Spleen (tissue), 7 donors: ENCODE measurements at regions not wholly inside any gene's neighbourhood (a gene's known extent, or its start where the extent isn't known, plus 50 kb on each side); places are given as distances from the start of the nearest gene placed in this dataset.

Source experiments
- POLR2A ChIP-seq, 3 donors: fragments of 450-650 bp; IDR thresholded peaks; one replicate each; pipeline ENCODE4 v1.5.1; 2017; ENCODE audit warnings: antibody characterized with exemption in 3 of 3, mild to moderate bottlenecking in 1 of 3
- POLR2AphosphoS5 ChIP-seq, 3 donors: sonication (generic); formaldehyde crosslinking; IDR thresholded peaks; one replicate each; pipeline ENCODE4 v1.5.1; 2017; ENCODE audit warnings: antibody characterized with exemption in 3 of 3
- TF ChIP-seq, protein P1 (sequence below), 11 experiments: fragments of 200-600 bp in 7 of 11; fragments of 450-650 bp in 4 of 11; sonication (generic) in 4 of 11; IDR thresholded peaks in 8 of 11; conservative IDR thresholded peaks in 3 of 11; 1 replicate in 7 of 11; 2 replicates in 4 of 11; pipeline versions ENCODE4 v1.4.0 to v1.8.0; 2016 to 2021; ENCODE audit warnings: antibody characterized with exemption in 11 of 11, inconsistent platforms in 4 of 11, mild to moderate bottlenecking in 1 of 11
- donor health status: DM: no; HTN: no; CAD: no; lungs with moderate emphysema.
- donor health status: DM: no; HTN: no; CAD: no.
- donor health status: DM: no; HTN: no; CAD: no.

DNA sequence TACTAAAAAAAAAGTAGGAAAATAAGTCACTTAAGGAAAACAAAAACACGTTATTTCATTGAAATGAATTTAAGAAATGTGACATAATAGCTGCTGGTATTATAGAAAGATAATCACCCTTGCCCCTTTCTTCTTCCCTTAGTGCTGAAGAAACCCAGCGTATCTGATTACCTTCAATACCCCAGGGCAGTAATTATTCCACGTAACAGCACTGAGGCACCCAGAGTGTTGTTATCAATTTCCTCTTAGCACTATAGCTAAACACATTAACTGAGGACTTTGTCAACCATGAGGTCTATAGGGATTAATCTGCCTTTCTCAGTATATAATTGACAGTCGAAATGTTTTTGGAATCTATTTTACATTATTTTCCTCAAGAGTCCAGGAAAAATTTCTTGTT lies 180.0 kb upstream of the NXPH2 start:
- TF ChIP-seq, protein P1, sequence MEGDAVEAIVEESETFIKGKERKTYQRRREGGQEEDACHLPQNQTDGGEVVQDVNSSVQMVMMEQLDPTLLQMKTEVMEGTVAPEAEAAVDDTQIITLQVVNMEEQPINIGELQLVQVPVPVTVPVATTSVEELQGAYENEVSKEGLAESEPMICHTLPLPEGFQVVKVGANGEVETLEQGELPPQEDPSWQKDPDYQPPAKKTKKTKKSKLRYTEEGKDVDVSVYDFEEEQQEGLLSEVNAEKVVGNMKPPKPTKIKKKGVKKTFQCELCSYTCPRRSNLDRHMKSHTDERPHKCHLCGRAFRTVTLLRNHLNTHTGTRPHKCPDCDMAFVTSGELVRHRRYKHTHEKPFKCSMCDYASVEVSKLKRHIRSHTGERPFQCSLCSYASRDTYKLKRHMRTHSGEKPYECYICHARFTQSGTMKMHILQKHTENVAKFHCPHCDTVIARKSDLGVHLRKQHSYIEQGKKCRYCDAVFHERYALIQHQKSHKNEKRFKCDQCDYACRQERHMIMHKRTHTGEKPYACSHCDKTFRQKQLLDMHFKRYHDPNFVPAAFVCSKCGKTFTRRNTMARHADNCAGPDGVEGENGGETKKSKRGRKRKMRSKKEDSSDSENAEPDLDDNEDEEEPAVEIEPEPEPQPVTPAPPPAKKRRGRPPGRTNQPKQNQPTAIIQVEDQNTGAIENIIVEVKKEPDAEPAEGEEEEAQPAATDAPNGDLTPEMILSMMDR (IDR thresholded peaks at IDR 0.05 in 8 of 11, conservative IDR thresholded peaks at IDR 0.05 in 3 of 11), result no peak
- no peak for TF ChIP-seq POLR2A (IDR thresholded peaks at IDR 0.05)
- no peak for TF ChIP-seq POLR2AphosphoS5 (IDR thresholded peaks at IDR 0.05)
